ENCODE measurements at regions not wholly inside any gene's neighbourhood (a gene's known extent, or its start where the extent isn't known, plus 50 kb on each side); places are given as distances from the start of the nearest gene placed in this dataset.

DNA sequence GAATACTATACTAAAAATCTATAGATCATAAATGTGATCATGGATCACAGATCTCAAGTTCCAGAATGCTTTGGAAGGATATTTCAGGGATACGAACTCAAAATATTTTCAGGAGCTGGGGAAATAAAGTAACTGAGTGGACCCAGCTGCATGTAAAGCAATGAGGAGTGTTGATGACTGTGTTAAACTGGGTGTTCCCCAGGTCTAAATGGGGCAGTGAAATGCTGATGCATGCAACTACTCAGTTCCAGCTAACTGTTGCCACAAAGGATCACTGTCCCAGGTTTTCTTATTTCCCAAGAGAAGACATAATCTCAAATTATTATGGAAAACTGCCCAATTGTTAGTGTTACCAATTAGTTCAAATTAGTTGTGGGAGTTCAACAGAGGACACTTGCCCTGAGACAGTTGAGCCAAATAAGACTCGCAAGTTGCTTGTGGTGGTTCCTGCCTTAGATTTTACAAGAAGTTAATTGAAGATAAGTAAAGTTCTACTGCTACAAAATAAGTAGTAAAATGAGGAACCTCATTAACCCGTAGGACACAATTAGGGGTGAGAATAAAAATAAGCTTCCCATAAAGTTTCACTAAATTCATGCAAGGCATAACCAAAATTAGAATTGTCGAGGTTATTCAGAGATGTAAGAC is 66.3 kb upstream of the IL12A start:
- TF ChIP-seq POLR2A (IDR thresholded peaks at IDR 0.05): no peak
- TF ChIP-seq, protein P1, sequence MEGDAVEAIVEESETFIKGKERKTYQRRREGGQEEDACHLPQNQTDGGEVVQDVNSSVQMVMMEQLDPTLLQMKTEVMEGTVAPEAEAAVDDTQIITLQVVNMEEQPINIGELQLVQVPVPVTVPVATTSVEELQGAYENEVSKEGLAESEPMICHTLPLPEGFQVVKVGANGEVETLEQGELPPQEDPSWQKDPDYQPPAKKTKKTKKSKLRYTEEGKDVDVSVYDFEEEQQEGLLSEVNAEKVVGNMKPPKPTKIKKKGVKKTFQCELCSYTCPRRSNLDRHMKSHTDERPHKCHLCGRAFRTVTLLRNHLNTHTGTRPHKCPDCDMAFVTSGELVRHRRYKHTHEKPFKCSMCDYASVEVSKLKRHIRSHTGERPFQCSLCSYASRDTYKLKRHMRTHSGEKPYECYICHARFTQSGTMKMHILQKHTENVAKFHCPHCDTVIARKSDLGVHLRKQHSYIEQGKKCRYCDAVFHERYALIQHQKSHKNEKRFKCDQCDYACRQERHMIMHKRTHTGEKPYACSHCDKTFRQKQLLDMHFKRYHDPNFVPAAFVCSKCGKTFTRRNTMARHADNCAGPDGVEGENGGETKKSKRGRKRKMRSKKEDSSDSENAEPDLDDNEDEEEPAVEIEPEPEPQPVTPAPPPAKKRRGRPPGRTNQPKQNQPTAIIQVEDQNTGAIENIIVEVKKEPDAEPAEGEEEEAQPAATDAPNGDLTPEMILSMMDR (IDR thresholded peaks at IDR 0.05): no peak
